GM12865 (cell line): ENCODE measurements at regions not wholly inside any gene's neighbourhood (a gene's known extent, or its start where the extent isn't known, plus 50 kb on each side); places are given as distances from the start of the nearest gene placed in this dataset.

Experiments used
- DNase-seq: peaks from one replicate; pipeline ENCODE4 v3.0.0; 2010; ENCODE audit warnings: low read depth
- H3K4me3 ChIP-seq: 2 replicates; pipeline ENCODE4 v1.5.1; 2011; ENCODE audit warnings: mild to moderate bottlenecking, low read depth, low read length, control low read depth
- CTCF ChIP-seq: IDR thresholded peaks from 2 replicates; pipeline ENCODE4 v1.5.1; 2011; ENCODE audit warnings: low read length, control low read depth, low read depth, inconsistent platforms; ENCODE audit not compliant: insufficient read depth; ENCODE audit errors: missing control alignments

GRCh38 chr5:135694012-135694411 lies 115.2 kb upstream of the CXCL14 start:
- no peak overlapping the region for H3K4me3 ChIP-seq
- DNase-seq: no peak
- TF ChIP-seq CTCF: no peak

GRCh38 chr5:135693371-135693955 lies 114.7 kb upstream of the CXCL14 start:
- H3K4me3 ChIP-seq: no peak overlapping the region
- no peak for DNase-seq
- no peak for TF ChIP-seq CTCF

- no peak overlapping the region for H3K4me3 ChIP-seq
- DNase-seq: no peak
- no peak for TF ChIP-seq CTCF
Measured at GRCh38 chr5:135691044-135691443, 112.3 kb upstream of the CXCL14 start.

- no peak for DNase-seq
- TF ChIP-seq CTCF: no peak
- no peak overlapping the region for H3K4me3 ChIP-seq
Measured at GRCh38 chr5:135690466-135690865, 111.7 kb upstream of the CXCL14 start.

- DNase-seq: no peak
- no peak for TF ChIP-seq CTCF
- H3K4me3 ChIP-seq: no peak overlapping the region
Measured at GRCh38 chr5:135689506-135689905, 110.7 kb upstream of the CXCL14 start.

- H3K4me3 ChIP-seq: no peak overlapping the region
- no peak for DNase-seq
- TF ChIP-seq CTCF: no peak
Measured at GRCh38 chr5:135688385-135688784, 109.6 kb upstream of the CXCL14 start.

- H3K4me3 ChIP-seq: no peak overlapping the region
- DNase-seq: no peak
- TF ChIP-seq CTCF: no peak
Measured at GRCh38 chr5:135683189-135683588, 104.4 kb upstream of the CXCL14 start.
